Mesendoderm (in vitro differentiated cells): ENCODE measurements at regions not wholly inside any gene's neighbourhood (a gene's known extent, or its start where the extent isn't known, plus 50 kb on each side); places are given as distances from the start of the nearest gene placed in this dataset.
"Not testable (repeated sequence)": the region's sequence is repeated elsewhere in the genome, so short reads cannot be mapped to it uniquely, and the experiment has no call there.

ENCODE experiments used
- DNase-seq: peaks from one replicate; pipeline ENCODE4 v3.0.0; 2013
- H2AK5ac ChIP-seq: 2 replicates; pipeline ENCODE4 v1.6.1; 2013; ENCODE audit warnings: low read length, inconsistent platforms
- H2BK120ac ChIP-seq: 2 replicates; pipeline ENCODE4 v1.6.1; 2013; ENCODE audit warnings: low read depth, mild to moderate bottlenecking, low read length, moderate library complexity, mixed read lengths
- H2BK15ac ChIP-seq: replicated peaks from 2 replicates; pipeline ENCODE4 v1.6.1; 2013; ENCODE audit warnings: low read depth, mild to moderate bottlenecking, moderate library complexity
- H2BK5ac ChIP-seq: 2 replicates; pipeline ENCODE4 v1.6.1; 2013; ENCODE audit warnings: low read length, inconsistent platforms
- H3K18ac ChIP-seq: 2 replicates; pipeline ENCODE4 v1.6.1; 2013; ENCODE audit warnings: mild to moderate bottlenecking, low read length, mixed read lengths
- H3K23ac ChIP-seq: one replicate; pipeline ENCODE4 v1.6.1; 2013; ENCODE audit warnings: low read length
- H3K27ac ChIP-seq: 2 replicates; pipeline ENCODE4 v1.5.1; 2013; ENCODE audit warnings: low read depth, mild to moderate bottlenecking, inconsistent platforms, low read length, moderate library complexity
- H3K27me3 ChIP-seq: 2 replicates; pipeline ENCODE4 v1.6.1; 2013; ENCODE audit warnings: low read length, control low read depth, mild to moderate bottlenecking, inconsistent platforms; ENCODE audit not compliant: insufficient read depth, poor library complexity
- H3K36me3 ChIP-seq: 2 replicates; pipeline ENCODE4 v1.6.1; 2013; ENCODE audit warnings: low read length, inconsistent platforms; ENCODE audit not compliant: control insufficient read depth, insufficient read depth
- H3K4ac ChIP-seq: one replicate; pipeline ENCODE4 v1.6.1; 2013; ENCODE audit warnings: low read depth, mild to moderate bottlenecking, low read length, moderate library complexity
- H3K4me1 ChIP-seq: 2 replicates; pipeline ENCODE4 v1.6.1; 2013; ENCODE audit warnings: low read depth, low read length, inconsistent platforms; ENCODE audit not compliant: control insufficient read depth
- H3K4me2 ChIP-seq: 2 replicates; pipeline ENCODE4 v1.6.1; 2013; ENCODE audit warnings: low read length
- H3K4me3 ChIP-seq: 2 replicates; pipeline ENCODE4 v1.5.1; 2013; ENCODE audit warnings: mild to moderate bottlenecking, low read length
- H3K56ac ChIP-seq: one replicate; pipeline ENCODE4 v1.6.1; 2013; ENCODE audit warnings: low read length
- H3K79me1 ChIP-seq: 2 replicates; pipeline ENCODE4 v1.6.1; 2013; ENCODE audit warnings: low read length, inconsistent platforms
- H3K79me2 ChIP-seq: 2 replicates; pipeline ENCODE4 v1.6.1; 2013; ENCODE audit warnings: mild to moderate bottlenecking, low read length; ENCODE audit not compliant: control insufficient read depth, insufficient read depth
- H3K9ac ChIP-seq: 2 replicates; pipeline ENCODE4 v1.6.1; 2013; ENCODE audit warnings: low read length, inconsistent platforms
- H4K5ac ChIP-seq: one replicate; pipeline ENCODE4 v1.6.1; 2013; ENCODE audit warnings: low read length
- H4K8ac ChIP-seq: one replicate; pipeline ENCODE4 v1.6.1; 2013; ENCODE audit warnings: low read depth, mild to moderate bottlenecking, control low read depth, low read length, moderate library complexity
- WGBS: extraction: QIAGEN DNeasy Blood & Tissue Kit; methylation state at CpG from one replicate; pipeline ENCODE4 v1.1.7; 2013; ENCODE audit warnings: low lambda C conversion rate, missing lambda C conversion rate; ENCODE audit not compliant: insufficient coverage; ENCODE audit errors: extremely low coverage; 5-methylcytosine and 5-hydroxymethylcytosine counted together

DNA sequence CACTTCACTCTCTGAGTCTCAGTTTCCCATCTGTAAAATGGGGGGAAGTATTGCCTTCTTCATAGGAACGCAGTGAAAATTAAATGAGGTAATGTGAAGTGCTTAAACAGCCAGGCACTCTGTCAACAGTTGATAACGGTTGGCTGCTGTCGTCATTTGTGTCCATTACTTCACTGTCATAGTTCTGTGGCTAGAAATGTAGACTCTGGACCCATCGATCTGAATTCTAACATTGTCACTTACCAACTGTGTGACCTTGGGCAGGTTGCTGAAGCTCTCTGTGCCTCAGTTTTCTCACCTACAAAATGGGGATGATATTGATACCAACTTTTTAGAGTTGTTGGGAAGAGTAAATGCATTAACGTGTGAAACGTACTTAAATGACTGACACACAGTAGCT lies 152.6 kb downstream of the PTPRU start:
- H3K18ac ChIP-seq = no peak overlapping the region
- no peak overlapping the region for H3K23ac ChIP-seq
- no peak overlapping the region for H3K4ac ChIP-seq
- H4K5ac ChIP-seq = no peak overlapping the region
- no CpG with 5 or more reads among the region's 6 CpGs for WGBS
- no peak overlapping the region for H3K4me3 ChIP-seq
- no peak overlapping the region for H3K4me2 ChIP-seq
- no peaks in the 10 kb centered on the region for H3K79me2 ChIP-seq
- H3K9ac ChIP-seq = no peak overlapping the region
- no peak overlapping the region for H2BK120ac ChIP-seq
- DNase-seq = no peak
- H2BK15ac ChIP-seq = no peak overlapping the region
- no peak overlapping the region for H2BK5ac ChIP-seq
- H2AK5ac ChIP-seq = no peak overlapping the region
- H3K79me1 ChIP-seq = no peaks in the 10 kb centered on the region
- H3K27me3 ChIP-seq = no peaks in the 10 kb centered on the region
- H3K27ac ChIP-seq = no peak overlapping the region
- no peak overlapping the region for H3K56ac ChIP-seq
- H4K8ac ChIP-seq = no peak overlapping the region
- H3K36me3 ChIP-seq = no peaks in the 10 kb centered on the region
- no peaks in the 10 kb centered on the region for H3K4me1 ChIP-seq

- Histone ChIP-seq H3K27me3 (no peaks in the 10 kb centered on the region), H2AK5ac (no peak overlapping the region), H3K27ac (no peak overlapping the region), H4K5ac (no peak overlapping the region), H3K9ac (no peak overlapping the region), H2BK15ac (no peak overlapping the region), H4K8ac (no peak overlapping the region), H3K4me2 (no peak overlapping the region), H2BK5ac (no peak overlapping the region), H3K18ac (no peak overlapping the region), H2BK120ac (no peak overlapping the region), H3K4ac (no peak overlapping the region), H3K56ac (no peak overlapping the region), H3K36me3 (no peaks in the 10 kb centered on the region), H3K79me1 (no peaks in the 10 kb centered on the region), H3K4me3 (no peak overlapping the region), H3K23ac (no peak overlapping the region), H3K79me2 (no peaks in the 10 kb centered on the region), H3K4me1 (no peaks in the 10 kb centered on the region)
- no peak for DNase-seq
- WGBS = no CpG with 5 or more reads among the region's 2 CpGs
Observed at GRCh38 chr1:29388170-29388569, 151.8 kb downstream of the PTPRU start.

- Histone ChIP-seq H4K8ac (no peak overlapping the region), H3K27me3 (no peaks in the 10 kb centered on the region), H3K18ac (no peak overlapping the region), H3K27ac (no peak overlapping the region), H2BK5ac (no peak overlapping the region), H3K79me1 (no peaks in the 10 kb centered on the region), H4K5ac (no peak overlapping the region), H3K4me1 (no peaks in the 10 kb centered on the region), H3K36me3 (no peaks in the 10 kb centered on the region), H3K4me3 (no peak overlapping the region), H3K23ac (no peak overlapping the region), H3K9ac (no peak overlapping the region), H2BK15ac (no peak overlapping the region), H3K79me2 (no peaks in the 10 kb centered on the region), H3K4ac (no peak overlapping the region), H2AK5ac (no peak overlapping the region), H3K56ac (no peak overlapping the region), H2BK120ac (no peak overlapping the region), H3K4me2 (no peak overlapping the region)
- DNase-seq = no peak
- WGBS = no CpG with 5 or more reads among the region's 3 CpGs
Observed at GRCh38 chr1:29387210-29387609, 150.9 kb downstream of the PTPRU start.

- H2BK120ac ChIP-seq, H3K9ac ChIP-seq, H2AK5ac ChIP-seq, H3K27me3 ChIP-seq, H3K4ac ChIP-seq, H4K8ac ChIP-seq, H3K4me3 ChIP-seq, H4K5ac ChIP-seq, H3K4me2 ChIP-seq, H3K79me1 ChIP-seq, H2BK5ac ChIP-seq, H3K27ac ChIP-seq, H3K56ac ChIP-seq, H3K23ac ChIP-seq, H3K36me3 ChIP-seq, H3K18ac ChIP-seq, H3K4me1 ChIP-seq, H3K79me2 ChIP-seq, DNase-seq, H2BK15ac ChIP-seq: not testable (repeated sequence)
- WGBS = no CpG with 5 or more reads among the region's 1 CpG
Observed at GRCh38 chr1:29386453-29386852, 150.1 kb downstream of the PTPRU start.

GRCh38 chr1:29385966-29386365 lies 149.6 kb downstream of the PTPRU start:
- Histone ChIP-seq H3K56ac (no peak overlapping the region), H3K79me2 (no peaks in the 10 kb centered on the region), H4K5ac (no peak overlapping the region), H3K79me1 (no peaks in the 10 kb centered on the region), H3K27ac (no peak overlapping the region), H2BK5ac (no peak overlapping the region), H2AK5ac (no peak overlapping the region), H4K8ac (no peak overlapping the region), H3K4me1 (no peaks in the 10 kb centered on the region), H3K18ac (no peak overlapping the region), H2BK15ac (no peak overlapping the region), H3K4me2 (no peak overlapping the region), H3K4ac (no peak overlapping the region), H3K27me3 (no peaks in the 10 kb centered on the region), H3K23ac (no peak overlapping the region), H3K9ac (no peak overlapping the region), H3K4me3 (no peak overlapping the region), H3K36me3 (no peaks in the 10 kb centered on the region), H2BK120ac (no peak overlapping the region)
- WGBS = no CpG with 5 or more reads among the region's 5 CpGs
- no peak for DNase-seq

DNA sequence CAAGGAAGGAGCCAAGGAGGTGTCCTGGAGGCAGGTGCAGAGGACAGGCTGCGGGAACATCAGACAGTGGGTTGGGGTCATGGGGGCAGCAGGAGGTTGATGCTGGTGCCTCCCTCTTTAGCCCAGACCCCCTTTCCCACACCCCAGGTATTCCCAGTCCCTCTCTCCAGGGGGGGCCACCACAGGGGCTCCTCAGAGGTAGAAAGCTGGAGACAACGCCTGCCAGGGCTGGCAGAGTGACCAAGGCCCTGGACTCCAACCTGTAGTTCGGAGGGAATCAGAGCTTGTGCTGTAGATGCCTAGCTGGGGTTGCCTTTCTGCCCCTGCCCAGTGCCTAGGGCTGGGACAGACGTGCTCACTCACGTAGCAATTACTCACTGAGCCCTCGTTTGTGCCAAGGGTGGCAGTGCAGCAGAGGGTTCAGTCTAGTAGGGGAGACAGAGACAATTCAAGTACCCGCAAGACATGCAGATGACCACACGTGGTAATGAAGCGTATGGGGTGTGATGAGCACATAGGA lies 148.2 kb downstream of the PTPRU start:
- H3K4me2 ChIP-seq = no peak overlapping the region
- no peak overlapping the region for H2BK120ac ChIP-seq
- H3K9ac ChIP-seq = no peak overlapping the region
- H3K18ac ChIP-seq = no peak overlapping the region
- no peak overlapping the region for H4K8ac ChIP-seq
- H3K36me3 ChIP-seq = no peaks in the 10 kb centered on the region
- no peak overlapping the region for H3K27ac ChIP-seq
- no peak overlapping the region for H3K4ac ChIP-seq
- no peaks in the 10 kb centered on the region for H3K79me1 ChIP-seq
- H2AK5ac ChIP-seq = no peak overlapping the region
- no peaks in the 10 kb centered on the region for H3K4me1 ChIP-seq
- no peak overlapping the region for H3K56ac ChIP-seq
- H2BK5ac ChIP-seq = no peak overlapping the region
- H3K79me2 ChIP-seq = no peaks in the 10 kb centered on the region
- H3K27me3 ChIP-seq = no peaks in the 10 kb centered on the region
- H3K4me3 ChIP-seq = no peak overlapping the region
- no peak overlapping the region for H4K5ac ChIP-seq
- H2BK15ac ChIP-seq = no peak overlapping the region
- no peak for DNase-seq
- no CpG with 5 or more reads among the region's 9 CpGs for WGBS
- no peak overlapping the region for H3K23ac ChIP-seq
